Retinal pigment epithelial cell (primary cell): ENCODE measurements at regions not wholly inside any gene's neighbourhood (a gene's known extent, or its start where the extent isn't known, plus 50 kb on each side); places are given as distances from the start of the nearest gene placed in this dataset.

Experiments
- DNase-seq: peaks from one replicate; pipeline ENCODE4 v3.0.0-alpha.2; 2010; ENCODE audit warnings: low read depth
- H3K4me3 ChIP-seq: 2 replicates; pipeline ENCODE4 v1.5.1; 2011; ENCODE audit warnings: mild to moderate bottlenecking, low read length, control low read depth, moderate library complexity
- TF ChIP-seq, protein P1 (sequence below): conservative IDR thresholded peaks from 2 replicates; pipeline ENCODE4 v1.5.1; 2011; ENCODE audit warnings: low read depth, low read length, control low read depth, inconsistent platforms

DNA sequence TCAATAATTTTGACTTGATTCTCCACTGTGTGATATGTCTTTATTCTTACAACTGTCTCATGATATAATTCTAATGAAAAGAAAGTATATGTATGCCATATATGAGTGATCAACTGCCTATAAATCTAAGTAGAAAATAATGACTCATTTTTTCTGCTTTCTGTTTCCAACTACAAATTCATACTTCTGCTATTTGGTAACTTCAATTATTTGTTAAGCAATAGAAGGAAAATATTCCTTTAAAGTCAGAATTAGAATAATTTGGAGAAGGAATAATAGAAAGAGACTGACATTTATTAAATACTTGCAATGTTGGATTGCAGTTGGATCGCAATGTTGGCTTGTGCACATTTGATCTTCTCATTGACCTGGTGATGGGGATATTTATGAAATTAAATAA lies 204.2 kb upstream of the PACRGL start:
- TF ChIP-seq, protein P1, sequence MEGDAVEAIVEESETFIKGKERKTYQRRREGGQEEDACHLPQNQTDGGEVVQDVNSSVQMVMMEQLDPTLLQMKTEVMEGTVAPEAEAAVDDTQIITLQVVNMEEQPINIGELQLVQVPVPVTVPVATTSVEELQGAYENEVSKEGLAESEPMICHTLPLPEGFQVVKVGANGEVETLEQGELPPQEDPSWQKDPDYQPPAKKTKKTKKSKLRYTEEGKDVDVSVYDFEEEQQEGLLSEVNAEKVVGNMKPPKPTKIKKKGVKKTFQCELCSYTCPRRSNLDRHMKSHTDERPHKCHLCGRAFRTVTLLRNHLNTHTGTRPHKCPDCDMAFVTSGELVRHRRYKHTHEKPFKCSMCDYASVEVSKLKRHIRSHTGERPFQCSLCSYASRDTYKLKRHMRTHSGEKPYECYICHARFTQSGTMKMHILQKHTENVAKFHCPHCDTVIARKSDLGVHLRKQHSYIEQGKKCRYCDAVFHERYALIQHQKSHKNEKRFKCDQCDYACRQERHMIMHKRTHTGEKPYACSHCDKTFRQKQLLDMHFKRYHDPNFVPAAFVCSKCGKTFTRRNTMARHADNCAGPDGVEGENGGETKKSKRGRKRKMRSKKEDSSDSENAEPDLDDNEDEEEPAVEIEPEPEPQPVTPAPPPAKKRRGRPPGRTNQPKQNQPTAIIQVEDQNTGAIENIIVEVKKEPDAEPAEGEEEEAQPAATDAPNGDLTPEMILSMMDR = no peak
- no peak overlapping the region for H3K4me3 ChIP-seq
- no peak for DNase-seq

DNA sequence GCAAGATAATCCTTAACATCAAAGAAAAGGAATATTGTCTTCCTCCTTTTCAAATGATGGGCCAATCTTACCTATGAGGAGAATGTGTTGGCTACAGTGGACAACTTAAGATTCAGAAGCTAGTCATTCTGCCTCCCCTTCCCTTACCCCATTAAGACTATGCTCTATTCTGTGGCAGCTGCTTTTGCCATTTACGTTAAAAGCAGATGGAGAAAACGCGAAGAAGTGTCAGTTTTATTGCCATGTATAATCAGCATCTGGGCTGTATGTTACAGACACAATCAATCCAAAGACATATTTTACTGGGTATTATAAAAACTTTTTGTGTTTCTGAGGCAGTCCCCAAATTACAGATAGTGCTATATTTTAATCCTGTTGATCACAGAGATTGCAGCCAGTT lies 196.1 kb upstream of the PACRGL start:
- no peak overlapping the region for H3K4me3 ChIP-seq
- TF ChIP-seq, protein P1 = no peak
- DNase-seq = no peak

DNA sequence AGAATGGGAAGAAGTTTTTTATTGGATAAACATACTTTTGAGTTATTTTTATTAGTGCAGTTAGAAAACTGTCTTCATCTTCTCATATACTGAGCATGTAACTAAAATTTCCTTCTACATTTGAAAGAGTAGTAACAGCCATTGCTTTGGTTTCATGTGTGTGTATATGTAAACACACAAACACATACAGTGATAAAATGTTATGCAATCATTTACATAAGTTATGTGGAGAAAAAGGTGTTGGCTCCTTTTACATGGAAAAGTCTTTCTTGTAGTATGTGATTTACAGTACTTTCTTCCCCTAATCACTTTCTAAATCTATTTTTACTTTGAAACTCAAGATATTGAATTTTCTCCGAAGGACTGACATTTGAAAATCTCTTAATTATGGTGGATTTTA lies 194.3 kb upstream of the PACRGL start:
- TF ChIP-seq, protein P1 = no peak
- DNase-seq = no peak
- H3K4me3 ChIP-seq = no peak overlapping the region

DNA sequence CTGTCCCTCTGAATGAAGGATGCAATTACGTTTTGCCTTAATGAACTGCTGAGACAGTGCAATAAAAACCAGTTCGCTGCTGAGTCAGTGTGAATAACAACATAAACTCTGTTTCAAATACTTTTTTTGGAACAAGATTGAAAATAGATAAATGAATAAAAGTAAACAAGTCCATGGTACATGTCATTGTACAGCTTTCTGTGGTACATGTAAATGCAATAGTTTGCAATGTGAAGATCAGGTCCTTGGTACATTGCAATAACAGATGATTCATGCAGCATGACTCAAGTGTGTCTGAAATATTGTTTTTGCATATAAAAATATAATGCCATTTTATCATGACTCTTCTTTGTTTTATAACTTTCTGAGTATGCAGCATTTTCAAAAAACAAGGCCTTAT lies 193.4 kb upstream of the PACRGL start:
- H3K4me3 ChIP-seq = no peak overlapping the region
- DNase-seq = peak; percentile 9
- TF ChIP-seq, protein P1 = no peak

DNA sequence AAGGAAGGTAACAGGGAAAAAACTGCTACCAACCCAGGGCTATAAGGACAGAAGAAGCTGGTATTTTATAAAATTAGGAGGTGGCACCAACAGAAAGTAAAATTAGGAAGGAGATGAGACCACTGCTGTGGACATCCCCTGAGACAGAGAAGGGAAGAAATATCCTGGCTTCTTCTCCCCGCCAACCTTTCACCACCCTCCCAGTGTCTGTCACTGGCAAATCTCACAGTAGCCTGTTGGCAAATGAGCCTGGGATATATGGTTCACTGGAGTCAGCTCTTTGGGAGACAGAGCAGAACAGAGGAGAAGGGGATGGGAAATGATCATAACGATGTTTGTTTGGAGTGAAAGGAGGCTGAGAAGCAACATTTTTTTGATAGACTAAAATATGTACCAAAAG lies 190.9 kb upstream of the PACRGL start:
- TF ChIP-seq, protein P1 = no peak
- no peak for DNase-seq
- H3K4me3 ChIP-seq = no peak overlapping the region

DNA sequence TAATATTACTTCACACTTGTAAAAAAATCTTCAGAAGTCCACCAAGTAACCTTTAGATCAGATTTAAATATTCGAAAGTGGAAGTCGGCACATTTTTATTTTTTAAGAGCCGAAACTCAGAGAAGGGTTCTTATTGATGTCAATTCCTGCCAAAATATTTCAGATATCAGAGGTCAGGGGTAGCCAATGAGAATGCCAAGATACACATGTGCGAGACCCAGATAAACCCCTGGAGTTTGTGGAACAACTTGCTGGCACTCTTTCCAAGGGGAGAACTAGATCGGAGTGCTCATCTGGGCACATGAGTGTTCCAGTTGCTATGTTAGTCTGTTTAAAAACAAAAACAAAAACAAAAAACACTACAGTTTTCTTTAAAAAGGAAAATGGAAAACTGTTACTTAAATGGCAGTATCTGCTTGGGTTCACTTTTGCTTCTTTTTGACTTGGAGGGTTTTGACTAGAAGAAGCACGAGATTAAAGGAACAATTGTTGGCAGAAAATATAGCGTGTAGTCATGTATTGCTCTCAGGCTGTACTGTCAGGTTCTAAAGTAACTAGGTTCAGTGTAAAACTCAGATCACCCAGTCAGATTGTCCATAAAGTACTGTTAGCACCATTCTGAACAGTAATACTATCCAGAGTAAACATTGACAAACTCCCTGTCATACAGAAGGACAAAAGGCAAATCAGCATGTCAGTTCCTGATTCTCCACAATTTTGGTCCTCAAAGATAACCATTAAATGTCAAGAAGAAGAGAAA lies 188.0 kb upstream of the PACRGL start:
- no peak for DNase-seq
- TF ChIP-seq, protein P1 = no peak
- H3K4me3 ChIP-seq = no peak overlapping the region

DNA sequence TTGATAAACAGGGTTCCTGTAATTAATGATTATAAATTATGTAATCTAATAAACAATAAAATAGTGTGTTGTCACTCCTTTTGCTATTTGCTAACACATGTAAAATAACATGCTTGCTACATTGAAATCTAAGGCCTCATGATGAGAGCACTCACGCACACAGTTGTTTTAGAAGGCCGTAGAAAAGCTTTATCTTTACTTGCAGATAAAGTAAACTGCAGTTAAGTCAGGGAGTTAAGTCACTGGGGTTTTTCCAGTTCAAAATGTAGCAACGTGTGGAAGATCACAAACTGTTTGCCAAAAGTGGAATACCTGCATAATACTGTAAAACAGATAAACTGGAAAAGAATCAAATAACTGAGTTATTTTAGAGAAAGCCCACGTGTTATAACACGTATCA lies 187.3 kb upstream of the PACRGL start:
- DNase-seq = no peak
- TF ChIP-seq, protein P1 = no peak
- H3K4me3 ChIP-seq = no peak overlapping the region
